CD4-positive, alpha-beta T cell treated with Interleukin-21 for 1 hour (primary cell): ENCODE measurements at regions not wholly inside any gene's neighbourhood (a gene's known extent, or its start where the extent isn't known, plus 50 kb on each side); places are given as distances from the start of the nearest gene placed in this dataset.

Experiments used
- DNase-seq: peaks from one replicate; pipeline ENCODE4 v3.0.0-alpha.2; 2020

GRCh38 chr13:107545946-107546502 lies 669.3 kb downstream of the LIG4 start:
- no peak for DNase-seq

DNA sequence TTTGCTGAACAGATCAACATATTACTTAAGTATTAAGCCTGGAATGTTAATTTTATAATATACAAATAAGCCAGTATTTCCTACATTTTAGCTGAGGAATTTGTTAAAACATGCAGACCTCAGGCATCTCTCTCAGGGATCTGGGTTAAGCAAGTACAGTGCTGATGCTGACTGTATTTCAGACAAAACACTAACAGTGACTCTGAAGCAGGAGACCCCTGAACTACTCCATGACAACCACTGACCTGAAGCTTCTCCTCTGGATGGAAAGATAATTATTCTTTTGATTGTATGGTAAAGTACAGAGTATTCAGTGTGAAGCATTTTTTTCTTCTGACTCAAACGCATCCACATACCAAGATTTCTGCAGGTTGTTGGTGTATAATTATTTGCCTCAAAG lies 680.8 kb downstream of the LIG4 start:
- DNase-seq, result no peak

DNA sequence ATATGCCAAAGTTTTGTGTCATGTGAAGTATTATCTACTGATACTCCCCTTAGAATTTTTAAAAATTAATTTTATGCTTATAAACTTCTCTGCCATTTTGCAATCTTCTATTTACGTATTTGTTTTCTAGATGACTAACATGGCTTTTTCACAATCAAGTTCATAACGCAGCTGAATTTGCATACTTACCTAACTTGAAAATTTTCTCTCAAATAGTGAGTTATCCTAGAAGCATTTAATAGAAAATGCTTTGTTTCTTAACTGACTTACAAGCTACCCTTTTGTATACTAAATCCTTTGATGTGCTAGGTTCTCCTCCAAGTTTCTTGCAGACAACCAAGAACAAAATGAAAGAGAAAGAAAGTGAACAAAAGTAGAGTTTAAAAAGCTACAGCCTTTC lies 683.5 kb downstream of the LIG4 start:
- DNase-seq, result no peak

- no peak for DNase-seq
Observed at GRCh38 chr13:107531180-107531579, 684.2 kb downstream of the LIG4 start.

DNA sequence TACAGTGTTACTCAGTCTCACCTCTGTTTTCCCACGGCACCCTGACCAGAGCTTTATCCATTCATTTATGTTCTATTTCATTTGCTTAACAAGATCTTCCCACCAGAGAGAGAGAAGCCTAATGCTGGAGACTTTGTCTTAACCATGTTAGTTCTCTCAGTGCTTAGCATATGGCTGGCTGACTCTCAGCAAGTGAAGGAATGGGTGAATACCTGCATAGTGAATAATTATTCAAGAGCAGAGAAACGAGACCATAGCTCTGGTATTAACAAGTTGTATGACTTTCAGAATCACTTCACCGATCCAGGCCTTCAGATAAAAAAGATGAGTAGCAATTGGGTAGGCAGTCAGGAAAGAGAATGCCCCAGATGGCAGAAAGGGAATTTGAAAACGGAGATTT lies 686.3 kb downstream of the LIG4 start:
- DNase-seq, result no peak

GRCh38 chr13:107518780-107519179 lies 696.6 kb downstream of the LIG4 start:
- no peak for DNase-seq

DNA sequence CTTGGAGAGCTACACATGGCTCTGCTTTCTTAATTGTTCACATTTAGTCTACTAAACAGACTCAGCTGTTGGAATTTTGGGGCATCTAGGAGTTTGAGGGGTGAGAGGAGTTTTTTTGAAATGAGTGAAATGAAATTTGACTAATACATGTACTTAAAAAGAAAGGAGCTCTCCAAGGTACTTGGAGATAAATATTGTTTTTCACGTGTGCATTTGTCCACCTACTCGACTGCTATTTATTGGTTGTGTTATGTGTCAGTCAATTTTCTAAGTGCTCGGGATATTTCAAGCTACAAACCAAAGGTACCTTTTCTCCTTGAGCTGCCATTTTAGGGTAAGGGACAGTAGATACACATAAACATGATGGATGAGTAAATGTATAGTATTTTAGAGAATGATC lies 697.0 kb downstream of the LIG4 start:
- DNase-seq, result no peak

- no peak for DNase-seq
Observed at GRCh38 chr13:107516517-107516916, 698.8 kb downstream of the LIG4 start.

- no peak for DNase-seq
Observed at GRCh38 chr13:107512551-107512950, 702.8 kb downstream of the LIG4 start.

DNA sequence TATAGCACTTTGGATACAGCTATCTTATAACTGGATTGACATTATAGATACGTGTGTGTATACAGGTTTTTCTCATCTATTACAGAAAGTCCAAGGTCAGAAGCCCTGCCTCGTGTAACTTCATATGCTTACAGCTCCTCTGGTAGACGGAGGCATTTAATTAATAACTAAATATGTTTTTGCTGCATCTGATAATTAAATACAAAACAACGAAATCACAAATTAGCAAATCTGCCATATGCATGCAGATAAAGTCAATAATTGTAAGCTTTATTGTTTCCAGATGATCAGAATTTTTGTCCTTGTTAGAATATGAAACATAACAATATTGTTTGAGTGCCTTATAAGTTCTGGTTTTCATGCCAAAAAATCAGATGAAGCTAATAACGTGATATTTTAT lies 717.7 kb downstream of the LIG4 start:
- no peak for DNase-seq

GRCh38 chr13:107493266-107493665 lies 722.1 kb downstream of the LIG4 start:
- DNase-seq, result no peak

DNA sequence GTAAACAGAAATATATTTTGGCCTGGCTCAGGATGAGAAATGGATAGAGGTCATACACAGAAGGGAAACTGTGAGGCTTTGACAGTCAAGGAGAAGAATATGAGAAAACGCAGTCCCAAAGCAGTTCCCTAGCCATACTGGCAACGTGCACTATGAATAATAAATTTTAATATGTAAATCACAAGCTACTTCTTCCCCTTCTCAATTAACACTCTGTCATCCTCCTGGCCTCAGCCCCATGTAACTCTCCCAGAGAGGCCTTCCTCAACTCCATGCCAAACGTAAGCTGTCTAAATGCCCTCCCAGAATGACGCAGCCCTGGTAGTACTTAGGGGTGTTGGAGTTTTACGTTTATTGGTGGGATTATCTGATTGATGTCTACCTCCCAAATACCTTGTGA lies 732.6 kb downstream of the LIG4 start:
- DNase-seq, result no peak

GRCh38 chr13:107480130-107480529 lies 735.2 kb downstream of the LIG4 start:
- DNase-seq, result no peak

DNA sequence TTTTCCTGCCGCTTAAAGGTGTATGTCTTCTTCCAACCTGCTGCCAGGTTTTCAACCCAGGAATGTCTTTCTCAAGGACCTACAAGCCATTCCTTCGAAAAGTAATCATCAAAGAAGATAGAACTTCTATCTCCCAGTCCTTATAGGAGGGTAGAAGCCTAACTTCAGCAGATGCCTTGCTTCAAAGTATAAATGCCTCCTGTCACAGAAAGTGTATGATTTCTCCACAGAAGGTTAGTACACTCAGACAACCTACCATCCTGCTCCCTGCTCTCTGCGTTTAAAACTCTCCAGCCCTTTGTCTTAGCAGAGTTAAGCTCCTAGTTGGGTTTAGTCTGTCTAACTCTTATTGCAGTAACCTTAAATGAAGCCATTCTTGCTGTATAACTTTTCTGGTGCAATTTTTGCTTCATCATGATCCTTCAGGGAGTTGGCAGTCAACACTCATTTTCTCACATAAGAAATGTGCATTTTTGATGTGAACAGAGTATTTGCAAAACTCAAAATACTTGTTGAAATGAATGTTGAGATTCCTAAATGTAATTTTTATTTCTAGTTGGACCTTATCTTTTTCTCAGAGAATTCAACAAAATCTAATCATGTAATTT lies 737.5 kb downstream of the LIG4 start:
- DNase-seq, result no peak

DNA sequence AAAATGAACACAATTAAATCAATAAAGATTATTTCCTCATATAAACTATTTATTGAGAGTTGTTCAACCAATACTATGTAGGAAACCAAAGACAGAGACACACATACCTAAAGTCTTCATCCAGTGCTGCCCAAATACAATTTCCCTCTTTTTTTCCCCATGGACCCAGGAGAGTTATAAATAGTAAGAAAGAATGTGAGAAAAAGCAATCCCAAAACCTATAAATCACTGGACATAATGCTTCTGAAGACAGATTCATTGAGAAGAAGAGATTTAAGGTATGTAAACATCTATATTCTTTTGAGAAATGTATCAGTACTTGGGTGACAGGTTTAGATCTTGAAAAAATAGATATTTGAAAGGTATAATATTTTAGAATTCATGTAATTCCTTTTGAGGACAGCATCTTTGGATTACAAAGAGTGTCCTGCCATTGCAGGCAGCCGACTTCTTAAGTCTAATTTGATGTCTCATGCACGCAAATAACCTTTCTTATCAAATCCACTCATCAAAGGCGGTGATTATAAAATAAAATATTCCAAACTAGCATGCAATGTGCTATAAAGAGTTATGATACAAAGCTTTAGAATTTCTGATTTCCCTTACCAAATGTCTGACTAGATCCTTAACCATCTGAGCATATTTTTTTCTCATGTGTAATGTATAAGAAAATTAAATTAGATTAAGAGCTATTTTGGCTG lies 739.4 kb downstream of the LIG4 start:
- no peak for DNase-seq

DNA sequence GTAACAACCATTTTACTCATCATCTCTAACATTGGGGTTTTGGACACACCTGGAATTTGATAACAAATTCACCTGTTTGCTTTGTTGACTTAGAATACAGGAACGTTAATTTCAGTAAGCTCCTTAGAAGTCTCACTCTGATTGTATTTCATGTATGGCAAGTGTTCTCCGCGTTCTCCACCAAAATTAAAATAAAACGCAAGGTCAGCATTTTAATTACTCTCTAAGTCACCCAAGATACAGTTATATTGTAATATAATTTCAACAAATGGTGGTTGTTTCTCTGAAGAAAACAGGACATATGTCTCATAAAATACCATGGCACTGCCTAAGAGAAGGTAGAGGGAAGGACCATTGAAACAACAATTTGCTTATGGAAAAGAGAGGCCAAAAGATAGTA lies 742.1 kb downstream of the LIG4 start:
- no peak for DNase-seq

DNA sequence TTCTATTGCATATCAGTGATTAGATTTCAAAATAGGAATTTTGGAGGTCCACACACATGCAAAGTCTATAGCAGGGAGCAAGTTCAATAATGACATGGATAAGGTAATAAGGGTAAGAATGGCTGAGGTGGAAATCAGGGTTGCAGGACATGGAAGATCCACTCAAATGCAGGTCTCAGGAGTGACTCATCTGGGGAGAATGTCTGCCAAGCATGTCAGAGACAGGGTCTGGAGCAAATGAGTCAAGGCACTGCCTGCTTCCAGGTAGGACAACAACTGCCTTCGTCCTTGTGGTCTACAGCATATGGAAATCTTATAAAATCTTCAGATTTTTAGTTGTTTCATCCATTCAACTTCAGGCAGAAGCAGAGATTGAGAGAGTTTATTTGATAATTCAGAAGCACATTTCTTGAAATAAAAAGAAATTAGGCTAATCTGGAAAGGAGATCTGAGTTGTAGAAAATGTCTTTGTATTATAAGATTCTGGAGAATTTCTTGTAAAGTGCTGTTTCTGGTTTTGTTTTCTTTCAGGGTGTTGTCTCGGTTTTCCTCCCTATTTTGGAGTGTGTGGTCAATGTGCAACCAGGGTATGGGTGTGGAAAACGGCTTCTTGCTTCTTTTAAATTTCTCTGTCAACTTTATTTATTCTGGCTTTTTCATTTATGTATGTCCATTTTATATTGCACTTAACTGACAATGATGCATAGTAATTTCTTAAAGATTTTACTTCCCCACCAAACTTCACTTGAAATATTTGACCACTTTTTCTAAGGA lies 748.8 kb downstream of the LIG4 start:
- DNase-seq, result no peak

DNA sequence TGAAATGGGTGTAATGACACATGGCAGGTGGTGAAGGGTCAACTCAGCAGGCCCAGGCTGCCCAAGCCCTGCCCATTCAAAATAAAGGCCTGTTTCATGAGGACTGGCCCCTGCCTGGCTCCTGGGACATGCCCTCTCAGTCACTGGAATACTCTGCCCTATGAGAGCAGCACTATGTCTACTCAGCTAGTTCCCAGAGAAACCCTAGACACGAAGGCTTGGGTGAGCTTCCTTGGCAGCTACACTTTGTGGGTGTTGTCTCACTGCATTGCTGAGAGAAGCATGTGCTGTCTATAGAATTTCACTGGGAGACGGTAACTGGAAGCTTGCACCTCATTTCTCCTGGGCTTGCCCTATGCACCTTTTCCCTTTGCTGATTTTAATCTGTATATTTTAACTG lies 752.8 kb downstream of the LIG4 start:
- DNase-seq, result no peak

GRCh38 chr13:107461751-107462150 lies 753.6 kb downstream of the LIG4 start:
- no peak for DNase-seq

DNA sequence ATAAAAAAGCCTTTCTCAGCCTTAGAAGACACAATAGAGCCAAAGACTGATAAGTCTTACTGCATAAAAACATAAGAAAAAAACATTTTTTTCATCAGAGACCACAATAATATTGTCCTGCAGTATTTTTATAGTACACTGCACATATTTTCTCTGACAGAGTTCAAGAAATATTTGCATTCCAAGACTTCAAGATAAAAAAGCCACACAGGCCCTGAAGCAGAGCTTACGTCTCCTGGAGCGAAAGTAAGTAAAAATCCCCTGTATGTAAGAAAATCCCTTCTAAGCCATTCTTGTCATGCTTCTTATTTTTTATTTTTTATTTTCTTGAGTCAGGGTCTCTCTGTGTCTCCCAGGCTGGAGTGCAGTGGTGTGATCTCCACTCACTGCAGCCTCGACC lies 755.9 kb downstream of the LIG4 start:
- DNase-seq, result no peak

- no peak for DNase-seq
Observed at GRCh38 chr13:107458269-107458668, 757.1 kb downstream of the LIG4 start.

DNA sequence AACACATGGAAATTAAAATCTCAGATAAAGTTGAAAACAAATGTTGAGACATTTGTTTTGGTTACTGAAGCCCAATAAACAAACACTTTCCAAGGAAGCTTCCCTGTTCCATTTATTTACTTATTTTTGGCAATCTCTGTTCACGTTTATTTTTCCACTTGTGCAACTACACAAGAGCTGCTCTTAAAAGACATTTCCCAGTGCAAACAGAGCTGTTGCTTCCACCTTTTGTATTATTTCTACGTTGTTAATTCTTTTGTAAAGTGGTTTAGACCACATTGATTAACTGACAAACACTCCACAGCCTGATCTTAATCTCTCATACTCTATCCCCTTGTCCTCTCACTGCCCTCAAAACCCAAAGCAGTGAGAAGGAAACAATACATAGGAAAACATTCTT lies 757.6 kb downstream of the LIG4 start:
- no peak for DNase-seq

DNA sequence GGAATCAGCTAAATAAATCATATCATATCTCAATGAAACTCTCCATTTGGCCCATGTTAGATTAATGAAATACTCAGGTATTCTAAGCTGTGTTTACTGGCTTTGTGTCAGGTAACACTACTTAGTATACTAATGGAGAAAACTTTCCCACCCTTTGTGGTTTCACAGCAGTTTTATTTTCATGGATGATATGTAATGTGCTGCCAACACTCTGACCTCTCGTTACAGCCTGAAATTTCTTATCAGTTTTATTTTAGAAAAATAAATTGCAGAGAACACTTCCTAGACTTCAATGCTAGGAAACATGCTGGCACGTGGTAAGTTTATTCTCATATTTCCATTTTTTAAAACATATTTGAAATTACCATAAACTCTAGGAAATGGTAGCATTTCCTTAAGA lies 758.9 kb downstream of the LIG4 start:
- DNase-seq, result no peak

GRCh38 chr13:107452833-107453232 lies 762.5 kb downstream of the LIG4 start:
- no peak for DNase-seq
